Panc1 (cell line): ENCODE measurements at regions not wholly inside any gene's neighbourhood (a gene's known extent, or its start where the extent isn't known, plus 50 kb on each side); places are given as distances from the start of the nearest gene placed in this dataset.

Experiments
- POLR2AphosphoS5 ChIP-seq: IDR thresholded peaks from 2 replicates; pipeline ENCODE4 v1.6.1; 2012; ENCODE audit warnings: mild to moderate bottlenecking, low read depth, low read length, moderate library complexity
- SIN3A ChIP-seq: IDR thresholded peaks from 2 replicates; pipeline ENCODE4 v1.6.1; 2012; ENCODE audit warnings: low read depth, mild to moderate bottlenecking, low read length, moderate library complexity, borderline replicate concordance; ENCODE audit not compliant: insufficient read depth
- TCF7L2 ChIP-seq: IDR thresholded peaks from 2 replicates; pipeline ENCODE4 v1.6.1; 2011; ENCODE audit warnings: mild to moderate bottlenecking, low read depth, low read length, inconsistent platforms
- TF ChIP-seq, protein P1 (sequence below): fragments of 450-650 bp; IDR thresholded peaks from 2 replicates; pipeline ENCODE4 v1.5.1; 2017; ENCODE audit warnings: mild to moderate bottlenecking
- TF ChIP-seq, protein P2 (sequence below), 2 experiments: IDR thresholded peaks; 2 replicates each; pipeline ENCODE4 v1.6.1; 2011 to 2012; ENCODE audit warnings: low read depth in 2 of 2, control low read depth in 1 of 2, low read length in 1 of 2, mild to moderate bottlenecking in 1 of 2, moderate library complexity in 1 of 2; ENCODE audit not compliant: insufficient read depth in 1 of 2

DNA sequence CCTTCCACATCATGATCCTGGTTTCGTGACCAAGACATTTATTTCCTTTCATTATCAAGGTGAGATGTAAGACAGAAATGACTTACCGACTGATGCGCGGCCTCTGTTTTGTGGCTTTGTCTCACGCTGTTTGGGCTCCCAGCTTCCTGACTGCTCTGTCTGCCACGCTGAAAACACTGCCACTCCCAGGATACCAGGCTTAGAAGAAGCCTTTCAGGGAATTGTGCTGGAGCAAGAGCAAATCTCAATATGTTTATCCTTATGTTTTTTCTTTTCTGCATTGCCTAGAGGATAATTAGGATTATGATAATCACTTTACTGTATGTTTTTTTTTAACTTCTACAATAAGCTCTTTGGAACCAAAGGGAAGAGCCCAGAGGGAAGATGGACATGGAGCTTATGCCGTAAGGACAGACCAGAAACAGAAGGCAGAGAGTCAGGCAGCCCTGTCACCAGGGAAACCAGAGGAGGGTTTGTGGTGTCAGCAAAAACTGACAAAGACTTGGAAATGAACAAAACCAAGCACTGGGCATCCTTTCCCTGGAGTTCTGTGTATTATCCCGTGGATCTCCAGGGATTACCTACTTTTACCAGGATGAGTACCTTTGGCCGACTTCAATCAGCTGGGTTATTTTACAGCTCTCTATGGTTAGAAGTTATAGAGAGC lies 68.2 kb upstream of the ISX start:
- TF ChIP-seq SIN3A: no peak
- TF ChIP-seq, protein P1, sequence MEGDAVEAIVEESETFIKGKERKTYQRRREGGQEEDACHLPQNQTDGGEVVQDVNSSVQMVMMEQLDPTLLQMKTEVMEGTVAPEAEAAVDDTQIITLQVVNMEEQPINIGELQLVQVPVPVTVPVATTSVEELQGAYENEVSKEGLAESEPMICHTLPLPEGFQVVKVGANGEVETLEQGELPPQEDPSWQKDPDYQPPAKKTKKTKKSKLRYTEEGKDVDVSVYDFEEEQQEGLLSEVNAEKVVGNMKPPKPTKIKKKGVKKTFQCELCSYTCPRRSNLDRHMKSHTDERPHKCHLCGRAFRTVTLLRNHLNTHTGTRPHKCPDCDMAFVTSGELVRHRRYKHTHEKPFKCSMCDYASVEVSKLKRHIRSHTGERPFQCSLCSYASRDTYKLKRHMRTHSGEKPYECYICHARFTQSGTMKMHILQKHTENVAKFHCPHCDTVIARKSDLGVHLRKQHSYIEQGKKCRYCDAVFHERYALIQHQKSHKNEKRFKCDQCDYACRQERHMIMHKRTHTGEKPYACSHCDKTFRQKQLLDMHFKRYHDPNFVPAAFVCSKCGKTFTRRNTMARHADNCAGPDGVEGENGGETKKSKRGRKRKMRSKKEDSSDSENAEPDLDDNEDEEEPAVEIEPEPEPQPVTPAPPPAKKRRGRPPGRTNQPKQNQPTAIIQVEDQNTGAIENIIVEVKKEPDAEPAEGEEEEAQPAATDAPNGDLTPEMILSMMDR: no peak
- no peak for TF ChIP-seq POLR2AphosphoS5
- TF ChIP-seq TCF7L2: no peak
- TF ChIP-seq, protein P2, sequence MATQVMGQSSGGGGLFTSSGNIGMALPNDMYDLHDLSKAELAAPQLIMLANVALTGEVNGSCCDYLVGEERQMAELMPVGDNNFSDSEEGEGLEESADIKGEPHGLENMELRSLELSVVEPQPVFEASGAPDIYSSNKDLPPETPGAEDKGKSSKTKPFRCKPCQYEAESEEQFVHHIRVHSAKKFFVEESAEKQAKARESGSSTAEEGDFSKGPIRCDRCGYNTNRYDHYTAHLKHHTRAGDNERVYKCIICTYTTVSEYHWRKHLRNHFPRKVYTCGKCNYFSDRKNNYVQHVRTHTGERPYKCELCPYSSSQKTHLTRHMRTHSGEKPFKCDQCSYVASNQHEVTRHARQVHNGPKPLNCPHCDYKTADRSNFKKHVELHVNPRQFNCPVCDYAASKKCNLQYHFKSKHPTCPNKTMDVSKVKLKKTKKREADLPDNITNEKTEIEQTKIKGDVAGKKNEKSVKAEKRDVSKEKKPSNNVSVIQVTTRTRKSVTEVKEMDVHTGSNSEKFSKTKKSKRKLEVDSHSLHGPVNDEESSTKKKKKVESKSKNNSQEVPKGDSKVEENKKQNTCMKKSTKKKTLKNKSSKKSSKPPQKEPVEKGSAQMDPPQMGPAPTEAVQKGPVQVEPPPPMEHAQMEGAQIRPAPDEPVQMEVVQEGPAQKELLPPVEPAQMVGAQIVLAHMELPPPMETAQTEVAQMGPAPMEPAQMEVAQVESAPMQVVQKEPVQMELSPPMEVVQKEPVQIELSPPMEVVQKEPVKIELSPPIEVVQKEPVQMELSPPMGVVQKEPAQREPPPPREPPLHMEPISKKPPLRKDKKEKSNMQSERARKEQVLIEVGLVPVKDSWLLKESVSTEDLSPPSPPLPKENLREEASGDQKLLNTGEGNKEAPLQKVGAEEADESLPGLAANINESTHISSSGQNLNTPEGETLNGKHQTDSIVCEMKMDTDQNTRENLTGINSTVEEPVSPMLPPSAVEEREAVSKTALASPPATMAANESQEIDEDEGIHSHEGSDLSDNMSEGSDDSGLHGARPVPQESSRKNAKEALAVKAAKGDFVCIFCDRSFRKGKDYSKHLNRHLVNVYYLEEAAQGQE (IDR thresholded peaks at IDR 0.05; ENCODE audit: insufficient read depth in 1 of 2, low read depth in 2 of 2, low read length in 1 of 2): no peak
